ENCODE measurements at regions not wholly inside any gene's neighbourhood (a gene's known extent, or its start where the extent isn't known, plus 50 kb on each side); places are given as distances from the start of the nearest gene placed in this dataset.

DNA sequence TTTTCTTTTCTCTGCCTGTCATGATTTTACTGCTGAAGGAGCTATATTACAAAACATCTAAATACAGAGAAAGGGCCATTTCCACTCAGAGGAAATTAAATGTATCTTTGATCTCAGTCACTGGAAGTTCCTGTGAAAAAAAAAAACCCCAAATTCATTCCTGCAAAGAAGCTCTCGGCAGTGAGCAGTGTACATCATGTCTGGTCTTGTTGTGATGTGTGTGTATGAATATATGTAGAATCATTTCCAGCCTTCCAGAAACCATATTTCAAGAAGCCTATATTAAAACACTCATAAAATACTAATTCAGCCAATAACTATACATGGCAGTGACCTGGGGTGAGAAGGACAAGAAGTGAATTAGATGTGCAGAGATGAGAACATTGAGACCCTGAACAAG, 393.2 kb upstream of the TENM4 start:
- TF ChIP-seq, protein P1, sequence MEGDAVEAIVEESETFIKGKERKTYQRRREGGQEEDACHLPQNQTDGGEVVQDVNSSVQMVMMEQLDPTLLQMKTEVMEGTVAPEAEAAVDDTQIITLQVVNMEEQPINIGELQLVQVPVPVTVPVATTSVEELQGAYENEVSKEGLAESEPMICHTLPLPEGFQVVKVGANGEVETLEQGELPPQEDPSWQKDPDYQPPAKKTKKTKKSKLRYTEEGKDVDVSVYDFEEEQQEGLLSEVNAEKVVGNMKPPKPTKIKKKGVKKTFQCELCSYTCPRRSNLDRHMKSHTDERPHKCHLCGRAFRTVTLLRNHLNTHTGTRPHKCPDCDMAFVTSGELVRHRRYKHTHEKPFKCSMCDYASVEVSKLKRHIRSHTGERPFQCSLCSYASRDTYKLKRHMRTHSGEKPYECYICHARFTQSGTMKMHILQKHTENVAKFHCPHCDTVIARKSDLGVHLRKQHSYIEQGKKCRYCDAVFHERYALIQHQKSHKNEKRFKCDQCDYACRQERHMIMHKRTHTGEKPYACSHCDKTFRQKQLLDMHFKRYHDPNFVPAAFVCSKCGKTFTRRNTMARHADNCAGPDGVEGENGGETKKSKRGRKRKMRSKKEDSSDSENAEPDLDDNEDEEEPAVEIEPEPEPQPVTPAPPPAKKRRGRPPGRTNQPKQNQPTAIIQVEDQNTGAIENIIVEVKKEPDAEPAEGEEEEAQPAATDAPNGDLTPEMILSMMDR (IDR thresholded peaks at IDR 0.05; ENCODE audit: insufficient read depth, low read length), result no peak
- TF ChIP-seq POLR2AphosphoS5 (IDR thresholded peaks at IDR 0.05; ENCODE audit: low read depth) (no peak), GABPA (IDR thresholded peaks at IDR 0.05; ENCODE audit: low read depth) (no peak)
- TF ChIP-seq, protein P2, sequence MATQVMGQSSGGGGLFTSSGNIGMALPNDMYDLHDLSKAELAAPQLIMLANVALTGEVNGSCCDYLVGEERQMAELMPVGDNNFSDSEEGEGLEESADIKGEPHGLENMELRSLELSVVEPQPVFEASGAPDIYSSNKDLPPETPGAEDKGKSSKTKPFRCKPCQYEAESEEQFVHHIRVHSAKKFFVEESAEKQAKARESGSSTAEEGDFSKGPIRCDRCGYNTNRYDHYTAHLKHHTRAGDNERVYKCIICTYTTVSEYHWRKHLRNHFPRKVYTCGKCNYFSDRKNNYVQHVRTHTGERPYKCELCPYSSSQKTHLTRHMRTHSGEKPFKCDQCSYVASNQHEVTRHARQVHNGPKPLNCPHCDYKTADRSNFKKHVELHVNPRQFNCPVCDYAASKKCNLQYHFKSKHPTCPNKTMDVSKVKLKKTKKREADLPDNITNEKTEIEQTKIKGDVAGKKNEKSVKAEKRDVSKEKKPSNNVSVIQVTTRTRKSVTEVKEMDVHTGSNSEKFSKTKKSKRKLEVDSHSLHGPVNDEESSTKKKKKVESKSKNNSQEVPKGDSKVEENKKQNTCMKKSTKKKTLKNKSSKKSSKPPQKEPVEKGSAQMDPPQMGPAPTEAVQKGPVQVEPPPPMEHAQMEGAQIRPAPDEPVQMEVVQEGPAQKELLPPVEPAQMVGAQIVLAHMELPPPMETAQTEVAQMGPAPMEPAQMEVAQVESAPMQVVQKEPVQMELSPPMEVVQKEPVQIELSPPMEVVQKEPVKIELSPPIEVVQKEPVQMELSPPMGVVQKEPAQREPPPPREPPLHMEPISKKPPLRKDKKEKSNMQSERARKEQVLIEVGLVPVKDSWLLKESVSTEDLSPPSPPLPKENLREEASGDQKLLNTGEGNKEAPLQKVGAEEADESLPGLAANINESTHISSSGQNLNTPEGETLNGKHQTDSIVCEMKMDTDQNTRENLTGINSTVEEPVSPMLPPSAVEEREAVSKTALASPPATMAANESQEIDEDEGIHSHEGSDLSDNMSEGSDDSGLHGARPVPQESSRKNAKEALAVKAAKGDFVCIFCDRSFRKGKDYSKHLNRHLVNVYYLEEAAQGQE (IDR thresholded peaks at IDR 0.05; ENCODE audit: insufficient replicate concordance, low read depth), result no peak

Measured in HL-60 (cell line).